Mesenchymal stem cell (in vitro differentiated cells and primary cell): ENCODE measurements at regions not wholly inside any gene's neighbourhood (a gene's known extent, or its start where the extent isn't known, plus 50 kb on each side); places are given as distances from the start of the nearest gene placed in this dataset.

Experiments
- DNase-seq: peaks from one replicate; pipeline ENCODE4 v3.0.0-alpha.2; 2013
- H2AFZ ChIP-seq: one replicate; pipeline ENCODE4 v1.6.1; 2013; ENCODE audit warnings: low read depth, mild to moderate bottlenecking, control low read depth, inconsistent platforms, low read length, moderate library complexity
- H2AK5ac ChIP-seq: 2 replicates; pipeline ENCODE4 v1.6.1; 2013; ENCODE audit warnings: low read length, moderate library complexity, mild to moderate bottlenecking, inconsistent platforms; ENCODE audit not compliant: severe bottlenecking
- H2BK120ac ChIP-seq: one replicate; pipeline ENCODE4 v1.6.1; 2013; ENCODE audit warnings: low read depth, mild to moderate bottlenecking, inconsistent platforms, low read length, moderate library complexity
- H2BK12ac ChIP-seq, 2 experiments: one replicate each; pipeline ENCODE4 v1.6.1; 2013; ENCODE audit warnings: inconsistent platforms in 2 of 2, low read length in 2 of 2, mild to moderate bottlenecking in 2 of 2, moderate library complexity in 2 of 2, control low read depth in 1 of 2
- H2BK15ac ChIP-seq: one replicate; pipeline ENCODE4 v1.6.1; 2013; ENCODE audit warnings: mild to moderate bottlenecking, low read depth, inconsistent platforms; ENCODE audit not compliant: poor library complexity, severe bottlenecking
- H2BK5ac ChIP-seq: 2 replicates; pipeline ENCODE4 v1.6.1; 2013; ENCODE audit warnings: low read depth, mild to moderate bottlenecking, low read length, control low read depth, inconsistent platforms; ENCODE audit not compliant: poor library complexity, severe bottlenecking
- H3K14ac ChIP-seq, 2 experiments: one replicate each; pipeline ENCODE4 v1.6.1; 2013; ENCODE audit warnings: inconsistent platforms in 2 of 2, low read length in 2 of 2, control low read depth in 1 of 2, mild to moderate bottlenecking in 1 of 2, moderate library complexity in 1 of 2
- H3K18ac ChIP-seq, 2 experiments: one replicate each; pipeline ENCODE4 v1.6.1; 2013; ENCODE audit warnings: inconsistent platforms in 2 of 2, low read length in 2 of 2, control low read depth in 1 of 2, low read depth in 1 of 2, mild to moderate bottlenecking in 1 of 2
- H3K23ac ChIP-seq, 2 experiments: one replicate each; pipeline ENCODE4 v1.6.1; 2013; ENCODE audit warnings: inconsistent platforms in 2 of 2, low read length in 2 of 2, mild to moderate bottlenecking in 2 of 2, moderate library complexity in 2 of 2, control low read depth in 1 of 2
- H3K27ac ChIP-seq: 2 replicates; pipeline ENCODE4 v1.5.1; 2013; ENCODE audit warnings: mild to moderate bottlenecking, moderate library complexity, low read length, control low read depth, inconsistent platforms; ENCODE audit not compliant: poor library complexity, severe bottlenecking
- H3K27me3 ChIP-seq, 2 experiments: 2 replicates each; pipeline versions ENCODE4 v1.6.1 to v1.7.0; 2013; ENCODE audit warnings: low read length in 2 of 2, mild to moderate bottlenecking in 2 of 2, moderate library complexity in 2 of 2, control low read depth in 1 of 2, inconsistent platforms in 1 of 2; ENCODE audit not compliant: control insufficient read depth in 1 of 2, insufficient read depth in 1 of 2
- H3K36me3 ChIP-seq, 2 experiments: 2 replicates each; pipeline versions ENCODE4 v1.6.1 to v1.7.0; 2013; ENCODE audit warnings: low read length in 2 of 2, control low read depth in 1 of 2, inconsistent platforms in 1 of 2, low read depth in 1 of 2, mild to moderate bottlenecking in 1 of 2; ENCODE audit not compliant: insufficient read depth in 2 of 2, control insufficient read depth in 1 of 2
- H3K4ac ChIP-seq, 2 experiments: one replicate each; pipeline ENCODE4 v1.6.1; 2013; ENCODE audit warnings: inconsistent platforms in 2 of 2, low read length in 2 of 2, mild to moderate bottlenecking in 2 of 2, moderate library complexity in 2 of 2, control low read depth in 1 of 2, low read depth in 1 of 2
- H3K4me1 ChIP-seq: 2 replicates; pipeline ENCODE4 v1.6.1; 2013; ENCODE audit warnings: low read depth, low read length, control low read depth; ENCODE audit not compliant: control insufficient read depth, insufficient read depth
- H3K4me2 ChIP-seq: 2 replicates; pipeline ENCODE4 v1.6.1; 2013; ENCODE audit warnings: low read length, mild to moderate bottlenecking, inconsistent platforms; ENCODE audit not compliant: poor library complexity, severe bottlenecking
- H3K4me3 ChIP-seq, 2 experiments: 2 replicates each; pipeline versions ENCODE4 v1.5.1 to v1.7.0; 2013; ENCODE audit warnings: low read length in 2 of 2, mild to moderate bottlenecking in 2 of 2, control low read depth in 1 of 2, low read depth in 1 of 2; ENCODE audit not compliant: insufficient read depth in 1 of 2
- H3K79me1 ChIP-seq: replicated peaks from 2 replicates; pipeline ENCODE4 v1.6.1; 2013; ENCODE audit warnings: mild to moderate bottlenecking, control low read depth, low read length, inconsistent platforms; ENCODE audit not compliant: poor library complexity, severe bottlenecking
- H3K9ac ChIP-seq: 2 replicates; pipeline ENCODE4 v1.7.0; 2013; ENCODE audit warnings: mild to moderate bottlenecking, low read length, moderate library complexity
- H3K9me3 ChIP-seq: 2 replicates; pipeline ENCODE4 v1.7.0; 2013; ENCODE audit warnings: mild to moderate bottlenecking, low read length; ENCODE audit not compliant: control insufficient read depth
- H4K8ac ChIP-seq: one replicate; pipeline ENCODE4 v1.6.1; 2013; ENCODE audit warnings: inconsistent platforms, mild to moderate bottlenecking, low read length, moderate library complexity
- H4K91ac ChIP-seq: one replicate; pipeline ENCODE4 v1.6.1; 2013; ENCODE audit warnings: mild to moderate bottlenecking, low read length, inconsistent platforms
- WGBS: methylation state at CpG from one replicate; pipeline ENCODE4 v1.1.7; 2013; ENCODE audit warnings: mixed read lengths; 5-methylcytosine and 5-hydroxymethylcytosine counted together

DNA sequence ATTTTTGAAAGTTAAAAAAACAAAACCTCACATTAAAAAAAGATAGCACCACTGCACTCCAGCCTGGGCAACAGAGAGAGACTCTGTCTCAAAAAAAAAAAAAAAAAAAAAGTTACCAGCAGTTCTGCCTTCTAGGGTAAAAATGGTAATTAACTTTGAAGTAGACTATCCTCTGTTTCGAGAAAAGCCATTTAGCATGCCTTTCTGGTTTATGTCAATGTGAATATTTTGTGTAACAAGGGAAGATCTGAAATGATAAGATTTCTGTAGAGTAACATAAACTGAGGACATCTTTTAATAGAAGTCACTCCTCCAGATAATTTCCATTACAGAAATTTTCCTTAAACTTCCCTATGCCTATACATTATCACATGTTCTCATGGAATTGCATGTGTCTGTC, 203.2 kb upstream of the GAP43 start:
- no peak overlapping the region for H2AFZ ChIP-seq
- H2BK5ac ChIP-seq, result no peak overlapping the region
- H3K27ac ChIP-seq, result no peak overlapping the region
- H2BK15ac ChIP-seq, result no peak overlapping the region
- no peak overlapping the region for H3K18ac ChIP-seq
- no peak overlapping the region for H2AK5ac ChIP-seq
- H3K23ac ChIP-seq, result no peak overlapping the region
- DNase-seq, result no peak
- no peak overlapping the region for H3K4me3 ChIP-seq
- H4K8ac ChIP-seq, result no peak overlapping the region
- no peaks in the 10 kb centered on the region for H3K36me3 ChIP-seq
- no peak overlapping the region for H2BK120ac ChIP-seq
- H3K9me3 ChIP-seq, result no peaks in the 10 kb centered on the region
- H2BK12ac ChIP-seq, result no peak overlapping the region
- no peak overlapping the region for H4K91ac ChIP-seq
- H3K27me3 ChIP-seq, result no peaks in the 10 kb centered on the region
- H3K4ac ChIP-seq, result no peak overlapping the region
- 40% methylated on average over 1 of the region's 1 CpG for WGBS
- H3K4me1 ChIP-seq, result no peaks in the 10 kb centered on the region
- no peak overlapping the region for H3K9ac ChIP-seq
- H3K14ac ChIP-seq, result no peak overlapping the region
- H3K79me1 ChIP-seq, result no peaks in the 10 kb centered on the region
- no peak overlapping the region for H3K4me2 ChIP-seq

DNA sequence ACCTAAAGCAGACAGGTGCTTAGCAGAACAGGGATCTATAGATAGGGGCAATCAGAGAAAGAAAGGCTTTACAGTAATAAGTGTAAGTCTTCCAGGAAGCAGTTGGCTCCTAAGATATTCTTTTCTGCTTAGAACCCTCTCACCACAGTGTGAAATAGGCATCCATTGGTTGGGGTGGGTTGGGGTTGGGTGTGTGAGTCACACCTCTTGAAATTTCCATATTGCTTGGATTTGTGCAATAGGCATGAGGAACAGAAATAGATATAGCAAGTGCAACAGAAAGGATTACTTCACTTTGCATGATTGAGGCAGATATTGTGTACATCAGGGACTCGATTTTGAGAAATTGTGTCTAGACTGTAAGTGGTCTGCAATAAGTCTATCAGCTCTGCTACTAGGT, 200.1 kb upstream of the GAP43 start:
- Histone ChIP-seq H3K4me3 (no peak overlapping the region), H3K79me1 (no peaks in the 10 kb centered on the region), H2AK5ac (no peak overlapping the region), H3K4ac (no peak overlapping the region), H2BK5ac (no peak overlapping the region), H4K8ac (no peak overlapping the region), H2BK15ac (no peak overlapping the region), H2AFZ (no peak overlapping the region), H3K18ac (no peak overlapping the region), H4K91ac (no peak overlapping the region), H2BK12ac (no peak overlapping the region), H3K27ac (no peak overlapping the region), H3K9me3 (no peaks in the 10 kb centered on the region), H3K27me3 (no peaks in the 10 kb centered on the region), H3K36me3 (no peaks in the 10 kb centered on the region), H3K23ac (no peak overlapping the region), H3K4me2 (no peak overlapping the region), H3K9ac (no peak overlapping the region), H3K4me1 (no peaks in the 10 kb centered on the region), H3K14ac (no peak overlapping the region), H2BK120ac (no peak overlapping the region)
- DNase-seq, result peak; percentile 50
- WGBS, result 89% methylated on average over 1 of the region's 1 CpG

DNA sequence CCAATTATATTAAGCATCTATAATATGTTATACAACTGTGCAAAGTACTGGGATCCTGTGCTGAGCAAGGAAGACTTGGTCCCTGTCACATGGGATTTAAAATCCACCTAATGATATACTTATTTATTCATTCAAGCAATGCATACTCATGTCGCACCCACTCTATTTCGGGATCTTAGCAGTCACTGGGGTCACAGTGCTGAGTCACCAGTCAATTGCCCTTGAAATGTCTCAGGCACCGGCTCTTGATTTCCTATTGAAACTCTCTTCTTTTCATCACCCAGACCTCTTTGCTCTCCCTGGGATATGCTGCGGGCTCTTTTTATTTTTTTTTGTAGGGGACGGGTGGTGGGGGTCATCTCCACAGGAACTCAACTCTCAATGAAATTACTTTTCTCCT, 194.5 kb upstream of the GAP43 start:
- 54% methylated on average over 3 of the region's 5 CpGs for WGBS
- no peaks in the 10 kb centered on the region for H3K36me3 ChIP-seq
- no peaks in the 10 kb centered on the region for H3K79me1 ChIP-seq
- no peaks in the 10 kb centered on the region for H3K27me3 ChIP-seq
- no peaks in the 10 kb centered on the region for H3K9me3 ChIP-seq
- H3K4ac ChIP-seq, result no peak overlapping the region
- H3K18ac ChIP-seq, result no peak overlapping the region
- H2AFZ ChIP-seq, result no peak overlapping the region
- H3K4me1 ChIP-seq, result no peaks in the 10 kb centered on the region
- DNase-seq, result peak; percentile 18
- H3K4me3 ChIP-seq, result no peak overlapping the region
- no peak overlapping the region for H3K4me2 ChIP-seq
- no peak overlapping the region for H2BK15ac ChIP-seq
- no peak overlapping the region for H3K27ac ChIP-seq
- H4K91ac ChIP-seq, result no peak overlapping the region
- no peak overlapping the region for H2AK5ac ChIP-seq
- H2BK120ac ChIP-seq, result no peak overlapping the region
- H4K8ac ChIP-seq, result no peak overlapping the region
- H3K23ac ChIP-seq, result no peak overlapping the region
- no peak overlapping the region for H3K14ac ChIP-seq
- no peak overlapping the region for H2BK5ac ChIP-seq
- no peak overlapping the region for H2BK12ac ChIP-seq
- no peak overlapping the region for H3K9ac ChIP-seq

GRCh38 chr3:115436767-115437301, 186.5 kb upstream of the GAP43 start:
- peak; percentile 94 for DNase-seq
- no peak overlapping the region for H3K14ac ChIP-seq
- no peak overlapping the region for H3K27ac ChIP-seq
- H3K4me2 ChIP-seq, result no peak overlapping the region
- H2AK5ac ChIP-seq, result no peak overlapping the region
- no peak overlapping the region for H3K4ac ChIP-seq
- no peak overlapping the region for H2BK120ac ChIP-seq
- no peaks in the 10 kb centered on the region for H3K4me1 ChIP-seq
- H3K18ac ChIP-seq, result no peak overlapping the region
- no peaks in the 10 kb centered on the region for H3K36me3 ChIP-seq
- no peaks in the 10 kb centered on the region for H3K27me3 ChIP-seq
- no peak overlapping the region for H2BK5ac ChIP-seq
- no peaks in the 10 kb centered on the region for H3K9me3 ChIP-seq
- no peak overlapping the region for H2AFZ ChIP-seq
- peak overlapping the region; percentile 29 for H3K9ac ChIP-seq
- H4K91ac ChIP-seq, result no peak overlapping the region
- H2BK15ac ChIP-seq, result no peak overlapping the region
- WGBS, result 15% methylated on average over 4 of the region's 5 CpGs
- H2BK12ac ChIP-seq, result no peak overlapping the region
- no peak overlapping the region for H3K23ac ChIP-seq
- H4K8ac ChIP-seq, result no peak overlapping the region
- no peaks in the 10 kb centered on the region for H3K79me1 ChIP-seq
- no peak overlapping the region for H3K4me3 ChIP-seq
